GM19239 (cell line): ENCODE measurements at regions not wholly inside any gene's neighbourhood (a gene's known extent, or its start where the extent isn't known, plus 50 kb on each side); places are given as distances from the start of the nearest gene placed in this dataset.

Experiments used
- DNase-seq: peaks from one replicate; pipeline ENCODE4 v3.0.0; 2011; ENCODE audit warnings: low spot score; ENCODE audit not compliant: insufficient read length
- FAIRE-seq: peaks from 2 replicates; lab custom pipeline; 2011; peaks lifted over from hg19 to GRCh38; lab: Jason Lieb, UNC

- DNase-seq: no peak
- FAIRE-seq: no peak
Observed at GRCh38 chr11:88448131-88448670, 110.7 kb upstream of the CTSC start.

- no peak for FAIRE-seq
- no peak for DNase-seq
Observed at GRCh38 chr11:88447281-88447680, 109.7 kb upstream of the CTSC start.

GRCh38 chr11:88439356-88439755, 101.8 kb upstream of the CTSC start:
- DNase-seq: no peak
- no peak for FAIRE-seq

GRCh38 chr11:88438721-88439120, 101.2 kb upstream of the CTSC start:
- no peak for DNase-seq
- FAIRE-seq: no peak

GRCh38 chr11:88435415-88435814, 97.9 kb upstream of the CTSC start:
- FAIRE-seq (peak; percentile 97), DNase-seq (peak; percentile 32)

GRCh38 chr11:88434333-88434976, 96.9 kb upstream of the CTSC start:
- FAIRE-seq: no peak
- no peak for DNase-seq

- FAIRE-seq: no peak
Observed at GRCh38 chr11:88433536-88434230, 96.1 kb upstream of the CTSC start.

GRCh38 chr11:88431675-88432341, 94.3 kb upstream of the CTSC start:
- no peak for DNase-seq
- no peak for FAIRE-seq

More at GRCh38 chr11:88433536-88434230, 96.1 kb upstream of the CTSC start:
- no peak for DNase-seq

- no peak for DNase-seq
- no peak for FAIRE-seq
Observed at GRCh38 chr11:88428959-88429358, 91.4 kb upstream of the CTSC start.

- FAIRE-seq (no peak), DNase-seq (no peak)
Observed at GRCh38 chr11:88427719-88428118, 90.2 kb upstream of the CTSC start.

GRCh38 chr11:88424881-88425280, 87.3 kb upstream of the CTSC start:
- DNase-seq (no peak), FAIRE-seq (no peak)

GRCh38 chr11:88421530-88421929, 84.0 kb upstream of the CTSC start:
- FAIRE-seq (peak; percentile 62), DNase-seq (peak; percentile 4)

- FAIRE-seq: no peak
Observed at GRCh38 chr11:88420165-88420791, 82.7 kb upstream of the CTSC start.

GRCh38 chr11:88418508-88418907, 81.0 kb upstream of the CTSC start:
- DNase-seq: no peak
- no peak for FAIRE-seq

More at GRCh38 chr11:88420165-88420791, 82.7 kb upstream of the CTSC start:
- no peak for DNase-seq

- peak; percentile 66 for FAIRE-seq
- no peak for DNase-seq
Observed at GRCh38 chr11:88415495-88415894, 78.0 kb upstream of the CTSC start.

- no peak for FAIRE-seq
- DNase-seq: no peak
Observed at GRCh38 chr11:88414981-88415413, 77.5 kb upstream of the CTSC start.

GRCh38 chr11:88414385-88414861, 76.9 kb upstream of the CTSC start:
- DNase-seq (no peak), FAIRE-seq (peak; percentile 93)

- DNase-seq (no peak), FAIRE-seq (no peak)
Observed at GRCh38 chr11:88411265-88411664, 73.7 kb upstream of the CTSC start.

- no peak for DNase-seq
- no peak for FAIRE-seq
Observed at GRCh38 chr11:88410656-88411055, 73.1 kb upstream of the CTSC start.

GRCh38 chr11:88410056-88410455, 72.5 kb upstream of the CTSC start:
- no peak for FAIRE-seq
- no peak for DNase-seq
